ENCODE measurements at regions not wholly inside any gene's neighbourhood (a gene's known extent, or its start where the extent isn't known, plus 50 kb on each side); places are given as distances from the start of the nearest gene placed in this dataset.
"Not testable (repeated sequence)": the region's sequence is repeated elsewhere in the genome, so short reads cannot be mapped to it uniquely, and the experiment has no call there.

- DNase-seq, result no peak
Measured at GRCh38 chr10:80697926-80698325, 160.2 kb downstream of the SH2D4B start.

GRCh38 chr10:80699602-80700039, 161.9 kb downstream of the SH2D4B start:
- DNase-seq, result peak; percentile 86

GRCh38 chr10:80700252-80700651, 162.6 kb downstream of the SH2D4B start:
- DNase-seq, result no peak

GRCh38 chr10:80700760-80701444, 163.2 kb downstream of the SH2D4B start:
- DNase-seq, result no peak

GRCh38 chr10:80701706-80702105, 164.0 kb downstream of the SH2D4B start:
- no peak for DNase-seq

- no peak for DNase-seq
Measured at GRCh38 chr10:80702143-80702542, 164.4 kb downstream of the SH2D4B start.

GRCh38 chr10:80705899-80706298, 168.2 kb downstream of the SH2D4B start:
- no peak for DNase-seq

GRCh38 chr10:80708185-80708584, 170.5 kb downstream of the SH2D4B start:
- no peak for DNase-seq

GRCh38 chr10:80708808-80709207, 171.1 kb downstream of the SH2D4B start:
- no peak for DNase-seq

GRCh38 chr10:80709866-80710265, 172.2 kb downstream of the SH2D4B start:
- no peak for DNase-seq

- no peak for DNase-seq
Measured at GRCh38 chr10:80713398-80713928, 175.8 kb downstream of the SH2D4B start.

- DNase-seq, result no peak
Measured at GRCh38 chr10:80714566-80714965, 176.9 kb downstream of the SH2D4B start.

- peak; percentile 17 for DNase-seq
Measured at GRCh38 chr10:80718024-80718423, 180.3 kb downstream of the SH2D4B start.

- no peak for DNase-seq
Measured at GRCh38 chr10:80719935-80720334, 182.2 kb downstream of the SH2D4B start.

- no peak for DNase-seq
Measured at GRCh38 chr10:80720549-80720948, 182.8 kb downstream of the SH2D4B start.

- DNase-seq, result not testable (repeated sequence)
Measured at GRCh38 chr10:80728354-80728753, 190.7 kb downstream of the SH2D4B start.

- DNase-seq, result no peak
Measured at GRCh38 chr10:80729896-80730295, 192.2 kb downstream of the SH2D4B start.

- no peak for DNase-seq
Measured at GRCh38 chr10:80730522-80730921, 192.8 kb downstream of the SH2D4B start.

GRCh38 chr10:80734589-80734988, 196.9 kb downstream of the SH2D4B start:
- no peak for DNase-seq

- no peak for DNase-seq
Measured at GRCh38 chr10:80737209-80737608, 199.5 kb downstream of the SH2D4B start.

GRCh38 chr10:80739328-80739727, 201.6 kb downstream of the SH2D4B start:
- no peak for DNase-seq

GRCh38 chr10:80739963-80740715, 202.4 kb downstream of the SH2D4B start:
- no peak for DNase-seq

GRCh38 chr10:80741278-80741677, 203.6 kb downstream of the SH2D4B start:
- DNase-seq, result no peak

GRCh38 chr10:80750268-80750667, 212.6 kb downstream of the SH2D4B start:
- no peak for DNase-seq
